ENCODE measurements at regions not wholly inside any gene's neighbourhood (a gene's known extent, or its start where the extent isn't known, plus 50 kb on each side); places are given as distances from the start of the nearest gene placed in this dataset.
A peak's percentile ranks its signal among the peaks of the same experiment; 100 is the strongest.

DNA sequence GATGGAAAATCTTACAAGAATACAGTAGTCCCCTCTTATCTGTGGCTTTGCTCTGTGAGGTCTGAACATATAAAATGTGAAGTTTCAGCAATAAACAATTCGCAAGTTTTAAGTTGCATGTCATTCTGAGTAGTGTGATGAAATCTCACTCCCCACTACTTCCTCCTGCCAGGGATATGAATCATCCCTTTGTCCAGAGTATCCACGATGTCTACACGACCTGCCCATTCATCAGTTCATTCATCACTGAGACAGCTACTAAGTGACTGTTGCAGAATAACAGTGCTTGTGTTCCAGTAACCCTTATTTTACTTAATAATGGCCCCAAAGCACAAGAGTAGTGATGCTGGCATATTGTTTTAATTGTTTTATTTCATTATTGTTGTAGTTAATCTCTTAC lies 489.2 kb upstream of the UBE2E2 start:
- DNase-seq (no peak), ATAC-seq (peak; percentile 51 to 61)
- H3K27me3 ChIP-seq (ENCODE audit: low read depth): no peaks in the 10 kb centered on the region
- no peaks in the 10 kb centered on the region for H3K36me3 ChIP-seq
- no peak overlapping the region for H3K4me3 ChIP-seq
- H3K9me3 ChIP-seq: no peaks in the 10 kb centered on the region
- no peak overlapping the region for H3K27ac ChIP-seq
- H3K4me1 ChIP-seq: no peaks in the 10 kb centered on the region
- intact Hi-C loops (cut with DNase I): no loop called here
- TF ChIP-seq, protein P1, sequence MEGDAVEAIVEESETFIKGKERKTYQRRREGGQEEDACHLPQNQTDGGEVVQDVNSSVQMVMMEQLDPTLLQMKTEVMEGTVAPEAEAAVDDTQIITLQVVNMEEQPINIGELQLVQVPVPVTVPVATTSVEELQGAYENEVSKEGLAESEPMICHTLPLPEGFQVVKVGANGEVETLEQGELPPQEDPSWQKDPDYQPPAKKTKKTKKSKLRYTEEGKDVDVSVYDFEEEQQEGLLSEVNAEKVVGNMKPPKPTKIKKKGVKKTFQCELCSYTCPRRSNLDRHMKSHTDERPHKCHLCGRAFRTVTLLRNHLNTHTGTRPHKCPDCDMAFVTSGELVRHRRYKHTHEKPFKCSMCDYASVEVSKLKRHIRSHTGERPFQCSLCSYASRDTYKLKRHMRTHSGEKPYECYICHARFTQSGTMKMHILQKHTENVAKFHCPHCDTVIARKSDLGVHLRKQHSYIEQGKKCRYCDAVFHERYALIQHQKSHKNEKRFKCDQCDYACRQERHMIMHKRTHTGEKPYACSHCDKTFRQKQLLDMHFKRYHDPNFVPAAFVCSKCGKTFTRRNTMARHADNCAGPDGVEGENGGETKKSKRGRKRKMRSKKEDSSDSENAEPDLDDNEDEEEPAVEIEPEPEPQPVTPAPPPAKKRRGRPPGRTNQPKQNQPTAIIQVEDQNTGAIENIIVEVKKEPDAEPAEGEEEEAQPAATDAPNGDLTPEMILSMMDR (IDR thresholded peaks at IDR 0.05): no peak

DNA sequence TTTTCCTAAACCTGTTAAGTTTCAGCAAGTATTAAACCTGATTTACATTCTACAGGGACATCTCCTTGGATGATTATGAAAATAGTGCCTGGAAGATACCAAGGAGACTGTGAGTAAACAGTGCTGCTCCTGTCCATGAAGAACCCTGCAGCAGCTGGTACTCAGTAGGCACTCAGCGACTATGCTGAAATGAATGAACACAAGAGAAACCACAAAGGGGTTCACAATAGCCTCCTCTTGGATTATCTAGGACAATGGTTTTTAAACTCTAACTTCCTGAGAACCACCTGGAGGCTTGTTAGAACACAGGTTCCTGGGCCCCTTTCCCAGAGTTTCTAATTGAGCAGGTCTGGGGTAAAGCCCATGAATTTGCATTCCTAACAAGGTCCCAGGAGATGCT lies 488.4 kb upstream of the UBE2E2 start:
- Histone ChIP-seq H3K4me3 (no peak overlapping the region), H3K4me1 (no peaks in the 10 kb centered on the region), H3K27me3 (ENCODE audit: low read depth) (no peaks in the 10 kb centered on the region), H3K9me3 (no peaks in the 10 kb centered on the region), H3K36me3 (no peaks in the 10 kb centered on the region), H3K27ac (no peak overlapping the region)
- ATAC-seq (no peak), DNase-seq (no peak)
- intact Hi-C loops (cut with DNase I): no loop called here
- TF ChIP-seq, protein P1 (IDR thresholded peaks at IDR 0.05): no peak

DNA sequence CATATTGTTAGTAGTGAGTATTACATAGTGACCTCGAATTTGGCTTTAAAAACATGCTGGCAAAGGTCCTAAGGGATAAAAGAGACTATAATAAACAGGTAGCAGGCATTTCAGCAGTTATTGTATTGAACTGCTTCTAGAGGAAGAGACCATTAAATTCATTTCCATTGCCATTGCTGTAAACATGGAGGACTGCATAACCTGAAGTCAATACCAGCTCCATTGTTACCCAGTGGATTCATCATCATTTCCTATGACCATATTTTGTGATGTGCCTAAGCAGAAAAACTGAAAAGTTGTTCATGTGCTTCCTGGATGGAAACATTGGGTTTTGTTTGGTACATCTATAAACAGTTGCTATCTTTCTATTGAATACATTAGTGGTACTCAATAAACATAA lies 482.5 kb upstream of the UBE2E2 start:
- ATAC-seq (no peak), DNase-seq (no peak)
- intact Hi-C loops (cut with DNase I): no loop called here
- TF ChIP-seq, protein P1 (IDR thresholded peaks at IDR 0.05): no peak
- H3K27ac ChIP-seq: no peak overlapping the region
- no peaks in the 10 kb centered on the region for H3K27me3 ChIP-seq (ENCODE audit: low read depth)
- no peaks in the 10 kb centered on the region for H3K4me1 ChIP-seq
- H3K36me3 ChIP-seq: no peaks in the 10 kb centered on the region
- H3K9me3 ChIP-seq: no peaks in the 10 kb centered on the region
- no peak overlapping the region for H3K4me3 ChIP-seq

GRCh38 chr3:22724420-22724819 lies 478.7 kb upstream of the UBE2E2 start:
- Histone ChIP-seq H3K4me1 (no peaks in the 10 kb centered on the region), H3K9me3 (no peaks in the 10 kb centered on the region), H3K4me3 (no peak overlapping the region), H3K36me3 (no peaks in the 10 kb centered on the region), H3K27ac (no peak overlapping the region), H3K27me3 (ENCODE audit: low read depth) (no peaks in the 10 kb centered on the region)
- intact Hi-C loops (cut with DNase I): no loop called here
- TF ChIP-seq, protein P1 (IDR thresholded peaks at IDR 0.05): no peak
- DNase-seq (no peak), ATAC-seq (no peak)

- Histone ChIP-seq H3K4me3 (no peak overlapping the region), H3K4me1 (no peaks in the 10 kb centered on the region), H3K27me3 (ENCODE audit: low read depth) (no peaks in the 10 kb centered on the region), H3K36me3 (no peaks in the 10 kb centered on the region), H3K9me3 (no peaks in the 10 kb centered on the region), H3K27ac (no peak overlapping the region)
- ATAC-seq (no peak), DNase-seq (no peak)
- intact Hi-C loops (cut with DNase I): no loop called here
- TF ChIP-seq, protein P1 (IDR thresholded peaks at IDR 0.05): no peak
These were observed 474.7 kb upstream of the UBE2E2 start for GRCh38 chr3:22728406-22728805.

DNA sequence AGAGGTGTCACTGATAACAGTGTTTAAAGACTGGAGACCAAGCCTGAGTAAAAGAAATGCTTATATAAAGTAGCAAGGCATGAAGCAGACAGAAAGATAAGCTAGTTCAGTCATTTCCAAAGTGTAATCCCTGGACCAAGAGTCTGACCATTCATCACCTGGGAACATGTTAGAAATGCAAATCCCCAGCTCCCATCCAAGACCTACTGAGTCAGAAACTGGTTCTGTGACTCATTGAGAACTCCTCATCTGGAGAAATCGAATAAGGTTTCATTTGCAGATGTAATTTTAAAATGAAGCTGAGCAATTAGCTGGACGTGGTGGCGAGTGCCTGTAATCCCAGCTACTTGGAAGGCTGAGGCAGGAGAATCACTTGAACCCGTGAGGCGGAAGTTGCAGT lies 473.9 kb upstream of the UBE2E2 start:
- Histone ChIP-seq H3K27me3 (ENCODE audit: low read depth) (no peaks in the 10 kb centered on the region), H3K4me3 (no peak overlapping the region), H3K4me1 (no peaks in the 10 kb centered on the region), H3K27ac (no peak overlapping the region), H3K9me3 (no peaks in the 10 kb centered on the region), H3K36me3 (no peaks in the 10 kb centered on the region)
- intact Hi-C loops (cut with DNase I): no loop called here
- TF ChIP-seq, protein P1 (IDR thresholded peaks at IDR 0.05): no peak
- no peak for ATAC-seq
- DNase-seq: no peak
